Amniotic epithelial cell (primary cell): ENCODE measurements at regions not wholly inside any gene's neighbourhood (a gene's known extent, or its start where the extent isn't known, plus 50 kb on each side); places are given as distances from the start of the nearest gene placed in this dataset.

ENCODE experiments used
- DNase-seq: peaks from one replicate; pipeline ENCODE4 v3.0.0-alpha.2; 2010; ENCODE audit warnings: low read depth

- DNase-seq: no peak
These were observed 284.6 kb upstream of the ELAC2 start for GRCh38 chr17:13302419-13302818.

DNA sequence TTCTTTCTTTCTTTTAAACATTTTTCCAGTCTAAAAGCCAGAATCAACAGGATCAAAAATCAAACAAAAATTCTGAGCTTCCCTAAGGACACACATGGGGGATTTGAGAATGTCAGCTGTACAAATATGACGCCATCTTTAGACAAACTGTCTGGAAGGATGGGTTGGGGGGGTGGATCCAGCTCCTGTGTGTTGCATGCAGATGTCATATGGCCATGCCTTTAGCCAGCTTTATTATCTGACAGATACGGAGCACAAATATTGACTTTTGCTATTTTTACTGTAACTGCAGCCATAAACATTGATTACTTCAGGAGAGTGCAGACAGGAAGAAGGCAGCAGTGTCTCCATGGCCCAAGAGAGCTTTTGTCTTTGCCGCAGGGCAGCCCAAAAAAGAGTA, 279.4 kb upstream of the ELAC2 start:
- DNase-seq: no peak

GRCh38 chr17:13293421-13293820, 275.6 kb upstream of the ELAC2 start:
- DNase-seq: no peak

DNA sequence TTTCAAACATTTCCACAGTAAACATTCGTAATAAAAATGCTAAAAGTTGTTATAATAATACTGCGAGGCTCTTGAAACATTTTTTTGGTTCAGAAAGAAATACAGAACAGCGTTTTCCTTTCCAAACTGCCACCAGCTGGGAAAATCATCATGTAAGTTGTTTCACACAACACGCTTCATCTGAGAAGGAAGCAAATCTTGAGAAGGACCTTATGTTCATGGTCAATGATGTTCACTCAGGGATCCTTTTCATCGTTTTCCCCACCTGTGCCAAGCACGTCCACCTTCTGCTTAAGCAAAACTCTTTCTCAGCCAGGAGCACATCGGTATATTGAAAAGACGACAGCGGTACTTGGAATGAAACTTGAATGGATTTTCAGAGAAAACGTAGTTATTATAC, 274.5 kb upstream of the ELAC2 start:
- DNase-seq: no peak

DNA sequence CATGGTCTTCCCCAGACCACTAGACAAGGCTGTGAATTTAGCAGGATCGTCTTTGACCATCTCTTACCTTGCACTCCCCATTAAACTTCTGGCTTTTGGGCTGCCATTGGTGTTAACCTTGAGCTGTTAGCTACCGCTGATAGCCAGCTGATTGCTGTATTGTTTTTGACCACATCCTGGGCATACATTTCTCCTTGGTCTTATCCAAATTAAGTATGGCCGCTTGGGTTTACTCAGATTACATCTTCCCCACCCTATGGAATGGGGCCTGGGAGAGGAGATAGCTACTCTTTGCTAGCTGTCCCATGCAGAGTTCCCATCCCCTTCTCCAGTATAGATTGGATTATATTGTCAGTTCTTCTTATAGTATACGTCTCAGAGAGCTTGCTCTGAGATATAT, 270.4 kb upstream of the ELAC2 start:
- no peak for DNase-seq

GRCh38 chr17:13287226-13287625, 269.4 kb upstream of the ELAC2 start:
- no peak for DNase-seq

GRCh38 chr17:13283606-13284005, 265.8 kb upstream of the ELAC2 start:
- DNase-seq: no peak

DNA sequence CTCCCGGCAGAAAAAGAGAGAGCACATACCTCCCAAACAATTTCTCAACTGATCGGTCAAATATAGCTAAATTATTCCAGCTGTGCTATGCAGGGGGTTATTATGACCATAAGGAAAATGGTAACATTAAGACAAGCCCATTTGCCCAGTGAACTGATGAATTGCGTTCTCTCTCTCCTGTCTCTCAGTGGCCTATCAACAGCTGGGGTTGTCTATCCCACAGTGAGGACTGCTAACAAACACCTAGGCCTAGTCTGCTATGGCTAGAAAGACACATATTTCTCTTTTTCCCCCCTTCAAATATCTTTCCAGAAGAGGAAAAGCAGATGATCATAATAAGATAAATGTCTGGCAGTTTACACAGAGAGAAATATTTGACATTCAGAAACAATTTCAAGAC, 263.8 kb upstream of the ELAC2 start:
- DNase-seq: no peak

DNA sequence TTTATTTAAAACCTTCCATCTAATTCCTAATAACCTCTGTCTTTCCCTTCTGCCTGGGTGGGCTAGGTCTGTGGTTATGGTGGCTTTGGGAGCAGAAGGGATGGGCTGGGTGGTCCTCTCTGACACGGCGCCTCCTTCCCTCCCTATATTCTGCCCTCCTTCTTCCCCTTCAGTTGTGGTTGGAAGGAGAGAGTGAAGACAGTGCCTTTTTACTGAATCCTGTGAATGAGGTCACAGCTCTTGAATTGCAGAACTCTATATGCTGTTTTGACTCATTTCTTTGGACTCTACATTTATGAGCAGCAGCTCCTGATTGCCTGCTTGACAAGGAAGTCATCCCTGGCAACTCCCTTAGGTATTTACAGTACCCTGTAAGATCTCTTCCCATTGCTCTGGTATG, 256.0 kb upstream of the ELAC2 start:
- no peak for DNase-seq

DNA sequence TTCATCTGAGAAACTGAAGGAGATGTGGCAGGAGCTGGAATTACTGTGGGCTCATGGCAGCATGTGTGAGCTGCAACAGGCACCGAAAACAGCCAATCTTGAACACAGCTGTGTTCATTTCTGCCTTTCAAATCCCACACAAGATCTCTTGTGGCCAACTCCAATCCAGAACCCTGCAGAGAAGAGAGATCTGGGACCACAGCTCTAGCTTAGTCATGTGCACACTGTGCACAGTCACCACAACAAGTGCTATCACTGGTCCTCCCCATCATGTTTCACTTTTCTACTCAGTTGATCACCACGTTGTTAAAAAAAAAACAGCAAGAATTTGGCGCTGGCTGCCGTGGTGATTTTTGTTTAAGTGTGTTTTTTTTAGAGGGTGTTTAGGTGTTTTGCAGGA, 254.5 kb upstream of the ELAC2 start:
- DNase-seq: no peak

- DNase-seq: no peak
These were observed 251.2 kb upstream of the ELAC2 start for GRCh38 chr17:13268791-13269595.

DNA sequence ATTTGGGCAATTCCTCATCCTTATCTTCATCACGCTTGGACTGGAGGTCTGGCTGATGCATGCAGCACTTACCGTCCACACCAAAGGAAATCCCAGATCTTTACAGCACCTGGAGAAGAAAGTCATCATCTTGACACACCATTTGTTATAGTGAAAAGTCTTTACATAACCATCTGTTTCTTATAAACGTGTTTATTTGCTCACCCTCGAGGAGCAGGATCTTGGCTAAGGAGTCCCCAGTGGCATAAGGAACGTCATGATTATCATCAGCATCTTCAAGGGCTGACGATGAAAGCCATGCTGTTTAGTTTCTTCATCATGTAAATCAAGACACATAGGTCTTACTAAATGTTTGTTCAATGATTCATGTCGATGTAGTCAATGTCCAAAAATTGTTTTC, 248.8 kb upstream of the ELAC2 start:
- DNase-seq: no peak

DNA sequence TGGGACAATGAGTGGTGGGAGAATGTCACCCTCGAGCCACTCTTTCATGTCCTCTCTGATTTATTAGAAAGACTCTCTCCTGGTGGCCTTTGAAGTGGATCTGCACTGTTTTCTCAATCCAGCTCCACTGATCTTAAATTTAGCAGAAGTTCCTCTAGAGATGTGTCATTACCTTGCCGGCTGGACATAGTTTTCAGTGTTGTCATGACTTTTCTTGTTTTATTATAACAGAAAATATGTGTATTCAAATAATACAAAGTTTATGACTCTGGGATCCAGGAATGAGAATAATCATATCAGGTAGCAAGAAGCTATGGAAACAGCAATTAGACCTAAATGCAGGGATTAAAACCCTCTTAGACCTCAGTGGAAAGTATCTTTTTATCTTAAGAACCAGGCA, 247.5 kb upstream of the ELAC2 start:
- no peak for DNase-seq

- DNase-seq: no peak
These were observed 245.9 kb upstream of the ELAC2 start for GRCh38 chr17:13263746-13264145.

GRCh38 chr17:13256545-13256944, 238.7 kb upstream of the ELAC2 start:
- DNase-seq: no peak

GRCh38 chr17:13253733-13254410, 236.0 kb upstream of the ELAC2 start:
- no peak for DNase-seq

GRCh38 chr17:13244513-13244912, 226.7 kb upstream of the ELAC2 start:
- DNase-seq: peak; percentile 5

DNA sequence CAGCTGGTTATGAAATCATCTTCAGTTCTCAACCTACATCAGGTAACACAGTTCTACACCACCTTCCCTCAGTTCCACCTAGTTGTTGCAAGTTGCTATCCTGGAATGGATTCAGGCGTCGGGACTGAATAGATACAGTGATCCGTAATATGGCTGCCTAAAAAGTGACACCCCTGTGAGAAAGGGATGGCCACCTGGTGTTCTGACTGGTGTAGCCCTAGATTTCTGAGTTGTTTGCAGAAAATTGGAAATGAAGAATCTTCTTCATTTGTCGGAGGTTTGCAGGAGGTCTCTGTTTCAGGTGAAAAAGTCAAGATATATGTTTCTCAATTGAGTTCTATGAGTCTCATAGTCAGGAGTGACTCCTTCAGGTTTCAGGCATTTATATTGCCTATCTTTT, 225.8 kb upstream of the ELAC2 start:
- no peak for DNase-seq

- DNase-seq: no peak
These were observed 223.0 kb upstream of the ELAC2 start for GRCh38 chr17:13240851-13241250.

DNA sequence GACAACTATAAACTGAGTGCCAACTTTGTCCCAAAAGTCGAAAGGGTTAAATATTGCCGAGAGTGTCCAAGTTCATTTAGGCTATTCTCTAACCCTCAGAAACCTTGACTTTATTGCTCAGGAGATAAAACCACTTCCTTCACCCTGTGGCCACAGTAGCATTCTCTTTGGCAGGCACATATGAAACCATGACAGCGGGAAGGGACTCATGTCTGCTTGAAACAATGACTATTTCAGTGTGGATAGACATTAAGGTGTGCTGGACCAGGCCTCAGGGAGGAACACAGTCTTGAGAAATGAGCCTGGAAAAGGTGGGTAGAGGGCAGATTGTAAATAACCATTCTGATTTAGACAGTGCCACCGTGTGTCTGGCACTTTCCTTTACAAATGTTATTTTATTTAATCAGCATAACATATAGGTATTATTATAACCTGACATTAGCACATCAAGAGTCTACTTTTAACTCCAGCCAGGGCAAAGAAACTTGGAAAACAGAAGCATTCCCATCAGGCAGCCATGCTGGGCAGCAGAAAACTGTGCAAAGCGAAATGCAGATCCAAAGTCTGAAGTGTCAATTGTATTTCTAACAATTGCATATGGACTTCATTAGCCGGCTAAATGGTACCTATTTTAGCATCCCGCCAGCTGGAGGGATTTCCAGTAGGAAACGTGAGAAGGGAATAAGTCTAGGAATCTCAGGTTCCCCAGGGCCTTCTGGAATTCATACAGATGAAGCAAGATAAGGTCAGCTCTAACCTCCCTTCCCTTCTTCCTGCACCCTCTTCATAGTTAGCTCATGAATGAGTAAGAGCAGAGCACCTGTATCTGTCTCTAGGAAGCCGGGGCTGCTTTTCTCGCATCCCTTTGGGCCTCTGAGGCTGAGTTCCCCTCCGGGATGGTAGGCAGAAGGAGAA, 212.8 kb upstream of the ELAC2 start:
- DNase-seq: no peak

- DNase-seq: no peak
These were observed 210.4 kb upstream of the ELAC2 start for GRCh38 chr17:13228225-13228624.

GRCh38 chr17:13222975-13223374, 205.1 kb upstream of the ELAC2 start:
- no peak for DNase-seq

DNA sequence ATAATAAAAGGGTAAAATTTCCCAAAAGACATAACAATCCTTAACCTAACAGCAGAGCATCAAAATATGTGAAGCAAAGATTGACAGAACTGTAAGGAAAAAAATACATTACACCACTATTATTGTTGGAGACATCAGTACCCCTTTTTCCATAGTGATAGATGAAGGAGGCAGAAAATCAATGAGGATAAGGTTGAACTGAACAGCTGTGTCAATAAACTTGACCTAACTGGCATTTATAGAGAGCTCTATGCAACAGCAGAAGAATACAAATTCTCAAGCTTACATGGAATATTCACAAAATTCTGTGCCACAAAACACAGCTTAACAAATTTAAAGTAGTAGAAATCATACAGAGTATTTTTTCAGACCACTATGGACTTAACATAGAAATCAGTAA, 195.0 kb upstream of the ELAC2 start:
- no peak for DNase-seq
